WTC11 (cell line): ENCODE measurements at regions not wholly inside any gene's neighbourhood (a gene's known extent, or its start where the extent isn't known, plus 50 kb on each side); places are given as distances from the start of the nearest gene placed in this dataset.

Experiments used
- ATAC-seq: fragments of 200-7000 bp; cut with Tn5 transposase; 2 replicates; pipeline ENCODE4 v1.10.0; 2021; ENCODE audit warnings: mild to moderate bottlenecking, moderate library complexity
- CTCF ChIA-PET: fragments of 300-600 bp; sonication (Branson Sonifier 250); formaldehyde crosslinking; loops from one replicate; lab custom pipeline; 2021; ENCODE audit warnings: antibody characterized with exemption; lab: Charles Lee
- POLR2A ChIA-PET: fragments of 350-600 bp; sonication (Branson Sonifier 250); formaldehyde crosslinking; loops from one replicate; lab custom pipeline; 2021; ENCODE audit warnings: antibody characterized with exemption; lab: Charles Lee
- DNase-seq: peaks from one replicate; pipeline ENCODE4 v3.0.0; 2021; ENCODE audit warnings: low spot score
- H3K27ac Mint-ChIP-seq: 2 replicates; pipeline ENCODE4 v1.8.0; 2021; ENCODE audit warnings: mixed read lengths
- H3K27me3 Mint-ChIP-seq: 2 replicates; pipeline ENCODE4 v1.8.0; 2021; ENCODE audit warnings: low read depth, mild to moderate bottlenecking, moderate library complexity, mixed read lengths
- H3K36me3 Mint-ChIP-seq: 2 replicates; pipeline ENCODE4 v1.8.0; 2021; ENCODE audit warnings: mixed read lengths
- H3K4me1 Mint-ChIP-seq: 2 replicates; pipeline ENCODE4 v1.8.0; 2022; ENCODE audit warnings: mixed read lengths
- H3K4me3 Mint-ChIP-seq: 2 replicates; pipeline ENCODE4 v1.8.0; 2021; ENCODE audit warnings: mild to moderate bottlenecking, moderate library complexity, mixed read lengths
- H3K9me3 Mint-ChIP-seq: 2 replicates; pipeline ENCODE4 v1.8.0; 2021; ENCODE audit warnings: mixed read lengths
- GTF2I ChIP-seq: fragments of 250-450 bp; sonication (Bioruptor Pico); conservative IDR thresholded peaks from 2 replicates; pipeline ENCODE4 v1.4.0; 2021; ENCODE audit warnings: mild to moderate bottlenecking
- HMGA2 ChIP-seq: fragments of 250-450 bp; sonication (Bioruptor Pico); IDR thresholded peaks from 2 replicates; pipeline ENCODE4 v1.4.0; 2021; ENCODE audit warnings: mild to moderate bottlenecking, moderate library complexity
- JUN ChIP-seq: sonication (generic); formaldehyde crosslinking; IDR thresholded peaks from 2 replicates; pipeline ENCODE4 v1.8.0; 2023; ENCODE audit warnings: mild to moderate bottlenecking, missing genetic modification reagents
- NFYB ChIP-seq: sonication (generic); formaldehyde crosslinking; conservative IDR thresholded peaks from 2 replicates; pipeline ENCODE4 v1.8.0; 2022; ENCODE audit warnings: low read depth, missing genetic modification reagents
- PRRX2 ChIP-seq: fragments of 250-450 bp; sonication (Bioruptor Pico); IDR thresholded peaks from 2 replicates; pipeline ENCODE4 v1.8.0; 2021; ENCODE audit warnings: mild to moderate bottlenecking
- TEAD1 ChIP-seq: sonication (generic); formaldehyde crosslinking; IDR thresholded peaks from 2 replicates; pipeline ENCODE4 v1.8.0; 2022; ENCODE audit warnings: mild to moderate bottlenecking, missing genetic modification reagents
- ZNF317 ChIP-seq: sonication (generic); formaldehyde crosslinking; IDR thresholded peaks from 2 replicates; pipeline ENCODE4 v1.8.1; 2023; ENCODE audit warnings: low read depth, mild to moderate bottlenecking, moderate library complexity, missing genetic modification reagents, borderline replicate concordance
- TF ChIP-seq, protein P1 (sequence below): sonication (generic); formaldehyde crosslinking; IDR thresholded peaks from 2 replicates; pipeline ENCODE4 v1.8.0; 2023; ENCODE audit warnings: missing genetic modification reagents, mild to moderate bottlenecking, borderline replicate concordance
- TF ChIP-seq, protein P2 (sequence below): sonication (generic); formaldehyde crosslinking; IDR thresholded peaks from 2 replicates; pipeline ENCODE4 v1.8.0; 2023; ENCODE audit warnings: missing genetic modification reagents
- TF ChIP-seq, protein P3 (sequence below): fragments of 250-450 bp; sonication (Bioruptor Pico); IDR thresholded peaks from 2 replicates; pipeline ENCODE4 v1.9.0; 2021; ENCODE audit warnings: mild to moderate bottlenecking
- TF ChIP-seq, protein P4 (sequence below): sonication (generic); formaldehyde crosslinking; IDR thresholded peaks from 2 replicates; pipeline ENCODE4 v1.8.1; 2022; ENCODE audit warnings: low read depth, mild to moderate bottlenecking, moderate library complexity, missing genetic modification reagents, borderline replicate concordance
- TF ChIP-seq, protein P5 (sequence below): sonication (generic); formaldehyde crosslinking; IDR thresholded peaks from 2 replicates; pipeline ENCODE4 v1.8.1; 2022; ENCODE audit warnings: mild to moderate bottlenecking, missing genetic modification reagents, moderate library complexity, borderline replicate concordance
- TF ChIP-seq, protein P6 (sequence below): sonication (generic); formaldehyde crosslinking; IDR thresholded peaks from 2 replicates; pipeline ENCODE4 v1.8.1; 2022; ENCODE audit warnings: low read depth, missing genetic modification reagents, borderline replicate concordance

DNA sequence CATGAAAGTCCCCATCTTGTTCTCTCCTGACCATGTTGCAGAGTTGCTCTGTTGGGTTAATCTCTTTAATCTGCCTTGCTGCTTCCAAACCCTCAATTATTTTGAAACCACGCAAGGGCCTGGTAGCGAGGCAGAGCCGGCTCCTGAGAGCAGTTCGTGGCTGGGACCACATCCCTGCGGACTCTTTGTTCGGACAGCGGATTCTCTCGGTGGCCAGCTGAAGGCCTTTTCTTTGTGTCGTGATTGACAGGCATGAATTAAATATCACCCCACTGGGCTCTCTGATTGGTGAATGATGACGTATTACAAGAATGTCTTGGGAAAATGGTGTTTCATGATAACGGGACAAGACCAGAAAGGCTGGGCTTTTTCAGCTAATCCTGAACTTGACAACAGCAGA, 66.9 kb upstream of the ARHGAP21 start (continued):
- TF ChIP-seq, protein P1, sequence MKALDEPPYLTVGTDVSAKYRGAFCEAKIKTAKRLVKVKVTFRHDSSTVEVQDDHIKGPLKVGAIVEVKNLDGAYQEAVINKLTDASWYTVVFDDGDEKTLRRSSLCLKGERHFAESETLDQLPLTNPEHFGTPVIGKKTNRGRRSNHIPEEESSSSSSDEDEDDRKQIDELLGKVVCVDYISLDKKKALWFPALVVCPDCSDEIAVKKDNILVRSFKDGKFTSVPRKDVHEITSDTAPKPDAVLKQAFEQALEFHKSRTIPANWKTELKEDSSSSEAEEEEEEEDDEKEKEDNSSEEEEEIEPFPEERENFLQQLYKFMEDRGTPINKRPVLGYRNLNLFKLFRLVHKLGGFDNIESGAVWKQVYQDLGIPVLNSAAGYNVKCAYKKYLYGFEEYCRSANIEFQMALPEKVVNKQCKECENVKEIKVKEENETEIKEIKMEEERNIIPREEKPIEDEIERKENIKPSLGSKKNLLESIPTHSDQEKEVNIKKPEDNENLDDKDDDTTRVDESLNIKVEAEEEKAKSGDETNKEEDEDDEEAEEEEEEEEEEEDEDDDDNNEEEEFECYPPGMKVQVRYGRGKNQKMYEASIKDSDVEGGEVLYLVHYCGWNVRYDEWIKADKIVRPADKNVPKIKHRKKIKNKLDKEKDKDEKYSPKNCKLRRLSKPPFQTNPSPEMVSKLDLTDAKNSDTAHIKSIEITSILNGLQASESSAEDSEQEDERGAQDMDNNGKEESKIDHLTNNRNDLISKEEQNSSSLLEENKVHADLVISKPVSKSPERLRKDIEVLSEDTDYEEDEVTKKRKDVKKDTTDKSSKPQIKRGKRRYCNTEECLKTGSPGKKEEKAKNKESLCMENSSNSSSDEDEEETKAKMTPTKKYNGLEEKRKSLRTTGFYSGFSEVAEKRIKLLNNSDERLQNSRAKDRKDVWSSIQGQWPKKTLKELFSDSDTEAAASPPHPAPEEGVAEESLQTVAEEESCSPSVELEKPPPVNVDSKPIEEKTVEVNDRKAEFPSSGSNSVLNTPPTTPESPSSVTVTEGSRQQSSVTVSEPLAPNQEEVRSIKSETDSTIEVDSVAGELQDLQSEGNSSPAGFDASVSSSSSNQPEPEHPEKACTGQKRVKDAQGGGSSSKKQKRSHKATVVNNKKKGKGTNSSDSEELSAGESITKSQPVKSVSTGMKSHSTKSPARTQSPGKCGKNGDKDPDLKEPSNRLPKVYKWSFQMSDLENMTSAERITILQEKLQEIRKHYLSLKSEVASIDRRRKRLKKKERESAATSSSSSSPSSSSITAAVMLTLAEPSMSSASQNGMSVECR = no peak
- no peak for TF ChIP-seq HMGA2

DNA sequence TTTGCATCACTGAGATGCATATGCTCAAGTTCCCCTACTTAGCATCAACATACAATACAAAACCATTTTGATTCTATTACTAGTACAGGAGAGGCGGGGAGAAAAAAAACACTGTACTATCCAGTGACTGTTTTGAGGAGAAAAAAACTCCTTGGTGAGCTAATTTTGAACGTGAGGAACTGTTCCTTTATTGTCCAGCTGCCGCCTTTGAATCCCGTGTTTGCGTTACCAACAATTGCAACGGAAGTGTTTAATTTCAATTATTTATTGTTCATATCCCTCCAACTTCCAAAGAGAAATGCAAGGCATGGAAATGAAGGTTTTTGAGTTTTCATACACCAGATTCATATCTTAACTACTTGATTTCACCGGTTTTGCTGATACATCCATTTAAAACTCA, 66.4 kb upstream of the ARHGAP21 start:
- no peak overlapping the region for H3K4me3 Mint-ChIP-seq
- no peak overlapping the region for H3K27ac Mint-ChIP-seq
- POLR2A ChIA-PET = no interaction called here

DNA sequence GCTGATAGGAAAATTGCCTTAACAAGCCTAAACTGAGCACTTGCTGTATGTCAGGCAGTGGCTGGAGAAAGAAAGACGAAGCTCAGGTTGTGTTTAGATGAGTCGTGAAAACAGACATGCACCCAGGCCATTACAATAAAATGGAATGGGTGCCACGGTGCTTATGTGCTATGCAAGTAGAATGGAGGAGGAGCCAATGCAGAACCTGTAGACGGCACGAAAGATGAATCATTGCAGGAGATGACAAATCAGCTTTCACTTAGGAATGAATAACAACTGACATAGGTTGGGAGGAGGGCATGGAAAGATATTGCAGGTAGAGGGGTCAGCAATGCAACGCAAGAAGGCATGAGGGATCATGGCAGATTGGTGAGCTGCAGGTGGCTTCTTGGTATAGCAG, 61.2 kb upstream of the ARHGAP21 start:
- Mint-ChIP-seq H3K27me3 (no peaks in the 10 kb centered on the region), H3K9me3 (peaks cover 6% of the 10 kb centered on the region), H3K4me3 (no peak overlapping the region), H3K4me1 (no peaks in the 10 kb centered on the region), H3K27ac (no peak overlapping the region), H3K36me3 (no peaks in the 10 kb centered on the region)
- ATAC-seq (no peak), DNase-seq (no peak)
- CTCF ChIA-PET = interaction anchor here (1.0 kb wide), 1 partner anchor 20 kb away, joined by 4 read pairs; no protein-coding TSS in a partner anchor
- POLR2A ChIA-PET = no interaction called here
- no peak for TF ChIP-seq PRRX2 (CRISPR knock-in tag)
- TF ChIP-seq, all 79 proteins: peak for 0

More for the DNA sequence above, 66.4 kb upstream of the ARHGAP21 start:
- Mint-ChIP-seq H3K9me3 (peaks cover 9% of the 10 kb centered on the region; the same call in 1 of the 2 replicates), H3K36me3 (no peaks in the 10 kb centered on the region), H3K27me3 (no peaks in the 10 kb centered on the region), H3K4me1 (no peaks in the 10 kb centered on the region)
- TF ChIP-seq, protein P2, sequence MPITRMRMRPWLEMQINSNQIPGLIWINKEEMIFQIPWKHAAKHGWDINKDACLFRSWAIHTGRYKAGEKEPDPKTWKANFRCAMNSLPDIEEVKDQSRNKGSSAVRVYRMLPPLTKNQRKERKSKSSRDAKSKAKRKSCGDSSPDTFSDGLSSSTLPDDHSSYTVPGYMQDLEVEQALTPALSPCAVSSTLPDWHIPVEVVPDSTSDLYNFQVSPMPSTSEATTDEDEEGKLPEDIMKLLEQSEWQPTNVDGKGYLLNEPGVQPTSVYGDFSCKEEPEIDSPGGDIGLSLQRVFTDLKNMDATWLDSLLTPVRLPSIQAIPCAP = no peak
- TF ChIP-seq, protein P3, sequence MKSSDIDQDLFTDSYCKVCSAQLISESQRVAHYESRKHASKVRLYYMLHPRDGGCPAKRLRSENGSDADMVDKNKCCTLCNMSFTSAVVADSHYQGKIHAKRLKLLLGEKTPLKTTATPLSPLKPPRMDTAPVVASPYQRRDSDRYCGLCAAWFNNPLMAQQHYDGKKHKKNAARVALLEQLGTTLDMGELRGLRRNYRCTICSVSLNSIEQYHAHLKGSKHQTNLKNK = no peak
- TF ChIP-seq PRRX2 (CRISPR knock-in tag) (no peak), TEAD1 (CRISPR knock-in tag) (no peak), NFYB (CRISPR knock-in tag) (no peak), ZNF317 (CRISPR knock-in tag) (no peak), JUN (CRISPR knock-in tag) (no peak), GTF2I (CRISPR knock-in tag) (no peak)
- TF ChIP-seq, protein P4, sequence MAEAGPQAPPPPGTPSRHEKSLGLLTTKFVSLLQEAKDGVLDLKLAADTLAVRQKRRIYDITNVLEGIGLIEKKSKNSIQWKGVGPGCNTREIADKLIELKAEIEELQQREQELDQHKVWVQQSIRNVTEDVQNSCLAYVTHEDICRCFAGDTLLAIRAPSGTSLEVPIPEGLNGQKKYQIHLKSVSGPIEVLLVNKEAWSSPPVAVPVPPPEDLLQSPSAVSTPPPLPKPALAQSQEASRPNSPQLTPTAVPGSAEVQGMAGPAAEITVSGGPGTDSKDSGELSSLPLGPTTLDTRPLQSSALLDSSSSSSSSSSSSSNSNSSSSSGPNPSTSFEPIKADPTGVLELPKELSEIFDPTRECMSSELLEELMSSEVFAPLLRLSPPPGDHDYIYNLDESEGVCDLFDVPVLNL = no peak
- TF ChIP-seq, protein P5, sequence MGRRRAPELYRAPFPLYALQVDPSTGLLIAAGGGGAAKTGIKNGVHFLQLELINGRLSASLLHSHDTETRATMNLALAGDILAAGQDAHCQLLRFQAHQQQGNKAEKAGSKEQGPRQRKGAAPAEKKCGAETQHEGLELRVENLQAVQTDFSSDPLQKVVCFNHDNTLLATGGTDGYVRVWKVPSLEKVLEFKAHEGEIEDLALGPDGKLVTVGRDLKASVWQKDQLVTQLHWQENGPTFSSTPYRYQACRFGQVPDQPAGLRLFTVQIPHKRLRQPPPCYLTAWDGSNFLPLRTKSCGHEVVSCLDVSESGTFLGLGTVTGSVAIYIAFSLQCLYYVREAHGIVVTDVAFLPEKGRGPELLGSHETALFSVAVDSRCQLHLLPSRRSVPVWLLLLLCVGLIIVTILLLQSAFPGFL (CRISPR knock-in tag) = no peak
- TF ChIP-seq, protein P6, sequence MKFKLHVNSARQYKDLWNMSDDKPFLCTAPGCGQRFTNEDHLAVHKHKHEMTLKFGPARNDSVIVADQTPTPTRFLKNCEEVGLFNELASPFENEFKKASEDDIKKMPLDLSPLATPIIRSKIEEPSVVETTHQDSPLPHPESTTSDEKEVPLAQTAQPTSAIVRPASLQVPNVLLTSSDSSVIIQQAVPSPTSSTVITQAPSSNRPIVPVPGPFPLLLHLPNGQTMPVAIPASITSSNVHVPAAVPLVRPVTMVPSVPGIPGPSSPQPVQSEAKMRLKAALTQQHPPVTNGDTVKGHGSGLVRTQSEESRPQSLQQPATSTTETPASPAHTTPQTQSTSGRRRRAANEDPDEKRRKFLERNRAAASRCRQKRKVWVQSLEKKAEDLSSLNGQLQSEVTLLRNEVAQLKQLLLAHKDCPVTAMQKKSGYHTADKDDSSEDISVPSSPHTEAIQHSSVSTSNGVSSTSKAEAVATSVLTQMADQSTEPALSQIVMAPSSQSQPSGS (CRISPR knock-in tag) = no peak
- CTCF ChIA-PET = interaction anchor here (1.1 kb wide), 1 partner anchor 291 kb away, joined by 3 read pairs; no protein-coding TSS in a partner anchor
- ATAC-seq = no peak
- DNase-seq = no peak
